ENCODE measurements at regions not wholly inside any gene's neighbourhood (a gene's known extent, or its start where the extent isn't known, plus 50 kb on each side); places are given as distances from the start of the nearest gene placed in this dataset.

- Histone ChIP-seq H3K9me3 (peaks cover 0 to 22% (median 17%) of the 10 kb centered on the region in 8 donors), H3K4me3 (no peak overlapping the region), H3K27me3 (replicated peaks in 1 of 7) (no peaks in the 10 kb centered on the region), H3K36me3 (no peaks in the 10 kb centered on the region), H3K27ac (no peak overlapping the region), H3K4me1 (no peaks in the 10 kb centered on the region)
- no peak for DNase-seq
- no peak for TF ChIP-seq POLR2A (IDR thresholded peaks at IDR 0.05)
- TF ChIP-seq CTCF (IDR thresholded peaks at IDR 0.05 in 8 of 11, conservative IDR thresholded peaks at IDR 0.05 in 3 of 11), result no peak
- TF ChIP-seq POLR2AphosphoS5 (IDR thresholded peaks at IDR 0.05), result no peak
- intact Hi-C loops (cut with DNase I; ENCODE audit: low total_unique reads), result no loop called here
These were observed 191.5 kb downstream of the SOD2 start for GRCh38 chr6:159501558-159501957.

- Histone ChIP-seq H3K36me3 (no peaks in the 10 kb centered on the region), H3K9me3 (peaks cover 0 to 22% (median 17%) of the 10 kb centered on the region in 8 donors), H3K27me3 (replicated peaks in 1 of 7) (no peaks in the 10 kb centered on the region), H3K4me3 (no peak overlapping the region), H3K27ac (no peak overlapping the region), H3K4me1 (no peaks in the 10 kb centered on the region)
- TF ChIP-seq POLR2A (IDR thresholded peaks at IDR 0.05), result no peak
- TF ChIP-seq CTCF (IDR thresholded peaks at IDR 0.05 in 8 of 11, conservative IDR thresholded peaks at IDR 0.05 in 3 of 11), result no peak
- DNase-seq, result no peak
- intact Hi-C loops (cut with DNase I; ENCODE audit: low total_unique reads), result no loop called here
- 72 to 82% (median 73%) methylated on average over 3 of the region's 3 CpGs for WGBS, 5 donors
These were observed 194.0 kb downstream of the SOD2 start for GRCh38 chr6:159499034-159499433.

GRCh38 chr6:159494586-159494972, 198.5 kb downstream of the SOD2 start:
- no peaks in the 10 kb centered on the region for H3K36me3 ChIP-seq
- H3K9me3 ChIP-seq, result peaks cover 0 to 22% (median 17%) of the 10 kb centered on the region in 8 donors
- no peaks in the 10 kb centered on the region for H3K4me1 ChIP-seq
- intact Hi-C loops (cut with DNase I; ENCODE audit: low total_unique reads), result no loop called here
- no peak overlapping the region for H3K4me3 ChIP-seq
- no peak for TF ChIP-seq POLR2A (IDR thresholded peaks at IDR 0.05)
- TF ChIP-seq CTCF (IDR thresholded peaks at IDR 0.05 in 8 of 11, conservative IDR thresholded peaks at IDR 0.05 in 3 of 11), result no peak
- TF ChIP-seq POLR2AphosphoS5 (IDR thresholded peaks at IDR 0.05), result no peak
- DNase-seq, result no peak
- 74 to 91% (median 79%) methylated on average over 5 of the region's 5 CpGs for WGBS, 5 donors
- no peak overlapping the region for H3K27ac ChIP-seq
- no peaks in the 10 kb centered on the region for H3K27me3 ChIP-seq (replicated peaks in 1 of 7)

GRCh38 chr6:159493898-159494585, 199.0 kb downstream of the SOD2 start:
- no peaks in the 10 kb centered on the region for H3K27me3 ChIP-seq (replicated peaks in 1 of 7)
- peaks cover 0 to 19% (median 15%) of the 10 kb centered on the region in 8 donors for H3K9me3 ChIP-seq
- no peak overlapping the region for H3K27ac ChIP-seq
- intact Hi-C loops (cut with DNase I; ENCODE audit: low total_unique reads), result no loop called here
- H3K36me3 ChIP-seq, result no peaks in the 10 kb centered on the region
- H3K4me3 ChIP-seq, result no peak overlapping the region
- WGBS, 5 donors, result 66 to 84% (median 79%) methylated on average over 5 of the region's 5 CpGs
- no peak for DNase-seq
- no peaks in the 10 kb centered on the region for H3K4me1 ChIP-seq
- TF ChIP-seq CTCF (IDR thresholded peaks at IDR 0.05 in 8 of 11, conservative IDR thresholded peaks at IDR 0.05 in 3 of 11), result no peak
- TF ChIP-seq POLR2AphosphoS5 (IDR thresholded peaks at IDR 0.05), result no peak
- TF ChIP-seq POLR2A (IDR thresholded peaks at IDR 0.05), result no peak

Data from spleen (tissue), 11 donors.